Sigmoid colon (tissue), 6 donors: ENCODE measurements at regions not wholly inside any gene's neighbourhood (a gene's known extent, or its start where the extent isn't known, plus 50 kb on each side); places are given as distances from the start of the nearest gene placed in this dataset.

Source experiments
- DNase-seq: peaks from one replicate; pipeline ENCODE4 v3.0.0-alpha.2; 2019
- H3K27ac ChIP-seq, 4 donors: fragments of 200-600 bp; sonication (generic); one replicate each; pipeline ENCODE4 v1.5.1; 2016 to 2019; ENCODE audit warnings: mild to moderate bottlenecking in 1 of 4
- H3K27me3 ChIP-seq, 3 donors: fragments of 200-600 bp; sonication (generic); one replicate each; pipeline ENCODE4 v1.5.1; 2019; ENCODE audit warnings: mild to moderate bottlenecking in 1 of 3
- H3K36me3 ChIP-seq, 4 donors: fragments of 200-600 bp; sonication (generic); one replicate each; pipeline ENCODE4 v1.5.1; 2016 to 2019
- H3K4me1 ChIP-seq, 4 donors: fragments of 200-600 bp; sonication (generic); one replicate each; pipeline ENCODE4 v1.5.1; 2017 to 2019
- H3K4me3 ChIP-seq, 4 donors: fragments of 200-600 bp; sonication (generic); one replicate each; pipeline ENCODE4 v1.5.1; 2017 to 2019; ENCODE audit warnings: mild to moderate bottlenecking in 2 of 4, moderate library complexity in 1 of 4
- H3K9me3 ChIP-seq, 4 donors: fragments of 200-600 bp in 3 of 4; sonication (generic) in 3 of 4; one replicate each; pipeline versions ENCODE4 v1.5.1 to v1.6.1; 2013 to 2019
- EP300 ChIP-seq, 4 donors: sonication (generic); formaldehyde crosslinking; IDR thresholded peaks; one replicate each; pipeline ENCODE4 v1.6.1; 2017; ENCODE audit warnings: antibody characterized with exemption in 4 of 4
- POLR2A ChIP-seq, 2 donors: fragments of 450-650 bp; IDR thresholded peaks; one replicate each; pipeline ENCODE4 v1.6.1; 2016; ENCODE audit warnings: antibody characterized with exemption in 2 of 2, mild to moderate bottlenecking in 2 of 2, moderate library complexity in 2 of 2
- POLR2AphosphoS5 ChIP-seq, 4 donors: sonication (generic); formaldehyde crosslinking; IDR thresholded peaks; one replicate each; pipeline ENCODE4 v1.6.1; 2017; ENCODE audit warnings: antibody characterized with exemption in 4 of 4
- WGBS, 2 donors: extraction: QIAGEN DNeasy Blood & Tissue Kit; methylation state at CpG; one replicate each; pipeline ENCODE4 v1.1.7; 2013; 5-methylcytosine and 5-hydroxymethylcytosine counted together
- intact Hi-C: fragments of 100-400 bp; cut with DNase I; formaldehyde crosslinking; loops from one replicate; pipeline ENCODE4 v1.15.1; 2023
- TF ChIP-seq, protein P1 (sequence below), 4 experiments: fragments of 450-650 bp in 3 of 4; fragments of 200-600 bp in 1 of 4; IDR thresholded peaks; one replicate each; pipeline ENCODE4 v1.5.1; 2016 to 2019; ENCODE audit warnings: antibody characterized with exemption in 4 of 4, mild to moderate bottlenecking in 3 of 4, moderate library complexity in 2 of 4
- donor health status: healthy with polysubstance abuse.
- donor health status: healthy.

DNA sequence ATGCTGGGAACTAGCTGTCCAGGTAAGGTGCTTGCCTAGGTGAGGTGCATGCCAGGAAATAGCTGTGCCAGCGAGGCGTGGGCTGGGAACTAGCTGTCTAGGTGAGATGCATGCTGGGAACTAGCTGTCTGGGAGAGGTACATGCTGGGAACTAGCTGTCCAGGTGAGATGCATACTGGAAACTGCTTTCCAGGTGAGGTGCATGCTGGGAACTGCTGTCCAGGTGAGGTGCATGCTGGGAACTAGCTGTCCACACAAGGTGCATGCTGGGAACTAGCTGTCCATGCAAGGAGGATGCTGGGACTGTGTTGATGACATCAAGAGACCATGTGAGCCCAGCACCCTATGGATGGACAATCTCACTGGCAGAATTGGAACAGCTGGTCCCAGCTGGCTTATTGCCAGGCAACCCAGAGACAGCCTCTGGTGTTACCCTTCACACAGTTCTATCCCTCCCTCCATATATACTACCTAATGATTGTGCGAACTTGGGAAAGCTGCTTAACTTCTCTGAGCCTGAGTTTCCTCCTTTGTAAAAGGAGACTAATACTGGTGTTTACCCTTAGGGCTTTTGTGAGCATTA is 479.9 kb upstream of the RBFOX1 start:
- Histone ChIP-seq H3K4me3 (no peak overlapping the region), H3K4me1 (no peaks in the 10 kb centered on the region), H3K27ac (no peak overlapping the region), H3K36me3 (no peaks in the 10 kb centered on the region), H3K9me3 (no peaks in the 10 kb centered on the region), H3K27me3 (no peaks in the 10 kb centered on the region)
- no peak for DNase-seq
- intact Hi-C loops, result no loop called here
- WGBS, 2 donors, result 82% methylated on average over 3 of the region's 3 CpGs
- TF ChIP-seq POLR2AphosphoS5 (IDR thresholded peaks at IDR 0.05), result no peak
- TF ChIP-seq, protein P1, sequence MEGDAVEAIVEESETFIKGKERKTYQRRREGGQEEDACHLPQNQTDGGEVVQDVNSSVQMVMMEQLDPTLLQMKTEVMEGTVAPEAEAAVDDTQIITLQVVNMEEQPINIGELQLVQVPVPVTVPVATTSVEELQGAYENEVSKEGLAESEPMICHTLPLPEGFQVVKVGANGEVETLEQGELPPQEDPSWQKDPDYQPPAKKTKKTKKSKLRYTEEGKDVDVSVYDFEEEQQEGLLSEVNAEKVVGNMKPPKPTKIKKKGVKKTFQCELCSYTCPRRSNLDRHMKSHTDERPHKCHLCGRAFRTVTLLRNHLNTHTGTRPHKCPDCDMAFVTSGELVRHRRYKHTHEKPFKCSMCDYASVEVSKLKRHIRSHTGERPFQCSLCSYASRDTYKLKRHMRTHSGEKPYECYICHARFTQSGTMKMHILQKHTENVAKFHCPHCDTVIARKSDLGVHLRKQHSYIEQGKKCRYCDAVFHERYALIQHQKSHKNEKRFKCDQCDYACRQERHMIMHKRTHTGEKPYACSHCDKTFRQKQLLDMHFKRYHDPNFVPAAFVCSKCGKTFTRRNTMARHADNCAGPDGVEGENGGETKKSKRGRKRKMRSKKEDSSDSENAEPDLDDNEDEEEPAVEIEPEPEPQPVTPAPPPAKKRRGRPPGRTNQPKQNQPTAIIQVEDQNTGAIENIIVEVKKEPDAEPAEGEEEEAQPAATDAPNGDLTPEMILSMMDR (IDR thresholded peaks at IDR 0.05), result no peak

DNA sequence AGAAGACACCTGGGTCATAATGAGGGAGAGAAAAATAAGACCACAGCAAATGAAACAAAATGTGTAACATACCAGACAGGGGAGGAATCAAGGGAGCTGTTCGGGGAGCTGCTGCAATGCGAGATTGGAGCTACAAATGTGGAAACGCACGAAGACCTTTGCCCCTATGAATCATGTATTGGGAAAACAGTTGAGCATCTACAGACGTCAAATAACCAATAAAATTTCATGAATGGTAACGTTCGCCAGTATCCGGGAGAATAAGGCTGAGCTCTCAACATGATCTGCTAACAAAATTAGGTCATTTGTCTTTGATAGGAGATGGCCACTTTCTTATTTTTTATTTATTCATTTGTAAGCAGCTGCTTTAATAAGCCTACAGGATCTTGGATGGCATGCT is 486.2 kb upstream of the RBFOX1 start:
- Histone ChIP-seq H3K9me3 (peaks cover 0 to 3% (median 0%) of the 10 kb centered on the region in 4 donors), H3K4me3 (no peak overlapping the region), H3K4me1 (no peaks in the 10 kb centered on the region), H3K36me3 (no peaks in the 10 kb centered on the region), H3K27ac (no peak overlapping the region), H3K27me3 (no peaks in the 10 kb centered on the region)
- intact Hi-C loops, result no loop called here
- DNase-seq, result no peak
- 23 to 55% methylated on average over 8 of the region's 8 CpGs for WGBS, 2 donors
- TF ChIP-seq, protein P1 (IDR thresholded peaks at IDR 0.05), result no peak
- TF ChIP-seq POLR2A (IDR thresholded peaks at IDR 0.05) (no peak), POLR2AphosphoS5 (IDR thresholded peaks at IDR 0.05) (no peak), EP300 (IDR thresholded peaks at IDR 0.05) (no peak)

DNA sequence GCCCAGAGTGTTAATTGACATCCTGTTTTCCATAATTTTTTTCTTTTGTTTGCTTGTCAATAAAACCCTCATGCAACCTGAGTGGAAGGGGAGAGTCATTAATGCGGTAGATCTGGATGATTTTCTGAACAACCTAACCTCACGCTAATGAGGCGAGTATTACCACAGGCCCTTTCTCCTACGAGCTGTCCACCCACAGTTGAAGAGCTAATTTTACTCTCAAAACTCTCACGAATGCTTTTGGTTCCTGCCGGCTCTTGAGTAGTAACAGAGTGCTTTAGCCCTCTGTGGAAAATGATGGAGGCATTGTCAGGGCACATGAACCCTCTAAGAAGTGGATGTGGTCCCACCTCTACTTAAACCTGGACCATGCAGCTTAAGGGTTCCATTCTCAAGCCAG is 491.3 kb upstream of the RBFOX1 start:
- Histone ChIP-seq H3K27ac (no peak overlapping the region), H3K4me3 (no peak overlapping the region), H3K36me3 (no peaks in the 10 kb centered on the region), H3K9me3 (peaks cover 0 to 3% (median 0%) of the 10 kb centered on the region in 4 donors), H3K4me1 (no peaks in the 10 kb centered on the region), H3K27me3 (no peaks in the 10 kb centered on the region)
- intact Hi-C loops, result no loop called here
- no peak for TF ChIP-seq EP300 (IDR thresholded peaks at IDR 0.05)
- TF ChIP-seq POLR2A (IDR thresholded peaks at IDR 0.05), result no peak
- no peak for TF ChIP-seq POLR2AphosphoS5 (IDR thresholded peaks at IDR 0.05)
- TF ChIP-seq, protein P1 (IDR thresholded peaks at IDR 0.05), result no peak
- no peak for DNase-seq
- WGBS, 2 donors, result 76 to 87% methylated on average over 6 of the region's 6 CpGs

GRCh38 chr16:6837722-6838121 is 494.9 kb upstream of the RBFOX1 start:
- no peaks in the 10 kb centered on the region for H3K27me3 ChIP-seq
- H3K4me3 ChIP-seq, result no peak overlapping the region
- no peaks in the 10 kb centered on the region for H3K4me1 ChIP-seq
- WGBS, 2 donors, result 92 to 96% methylated on average over 2 of the region's 2 CpGs
- no peak overlapping the region for H3K27ac ChIP-seq
- intact Hi-C loops, result no loop called here
- H3K36me3 ChIP-seq, result no peaks in the 10 kb centered on the region
- TF ChIP-seq EP300 (IDR thresholded peaks at IDR 0.05) (no peak), POLR2AphosphoS5 (IDR thresholded peaks at IDR 0.05) (no peak), POLR2A (IDR thresholded peaks at IDR 0.05) (no peak)
- TF ChIP-seq, protein P1 (IDR thresholded peaks at IDR 0.05), result no peak
- DNase-seq, result no peak
- no peaks in the 10 kb centered on the region for H3K9me3 ChIP-seq

DNA sequence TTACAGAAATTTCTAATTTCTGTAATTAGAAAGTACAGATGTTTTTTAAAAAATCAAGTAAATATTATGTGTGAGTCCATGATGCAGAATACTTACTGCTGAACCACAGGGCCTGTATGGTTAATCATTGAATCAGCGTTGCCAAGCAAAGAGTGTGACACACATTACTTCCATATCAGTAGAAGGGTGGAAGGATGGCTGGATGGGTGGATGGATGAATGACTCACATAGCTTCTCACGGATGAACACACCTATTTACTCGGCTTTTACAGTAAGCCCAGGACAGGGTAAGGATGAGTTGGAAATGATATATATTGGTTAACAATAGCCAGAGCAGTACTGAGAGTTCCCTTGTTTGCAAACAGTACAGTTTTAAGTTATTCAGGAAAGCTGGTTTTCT is 495.9 kb upstream of the RBFOX1 start:
- Histone ChIP-seq H3K27me3 (no peaks in the 10 kb centered on the region), H3K9me3 (no peaks in the 10 kb centered on the region), H3K4me3 (no peak overlapping the region), H3K27ac (no peak overlapping the region), H3K36me3 (no peaks in the 10 kb centered on the region), H3K4me1 (no peaks in the 10 kb centered on the region)
- intact Hi-C loops, result no loop called here
- 80 to 91% methylated on average over 3 of the region's 3 CpGs for WGBS, 2 donors
- TF ChIP-seq, protein P1 (IDR thresholded peaks at IDR 0.05), result no peak
- TF ChIP-seq EP300 (IDR thresholded peaks at IDR 0.05), result no peak
- TF ChIP-seq POLR2A (IDR thresholded peaks at IDR 0.05), result no peak
- no peak for TF ChIP-seq POLR2AphosphoS5 (IDR thresholded peaks at IDR 0.05)
- no peak for DNase-seq
